Fibroblast of the aortic adventitia (primary cell): ENCODE measurements at regions not wholly inside any gene's neighbourhood (a gene's known extent, or its start where the extent isn't known, plus 50 kb on each side); places are given as distances from the start of the nearest gene placed in this dataset.

Experiments
- DNase-seq: peaks from one replicate; pipeline ENCODE4 v3.0.0-alpha.2; 2010; ENCODE audit warnings: low read depth
- H3K4me3 ChIP-seq: 2 replicates; pipeline ENCODE4 v1.5.1; 2011; ENCODE audit warnings: low read depth, mild to moderate bottlenecking, control low read depth, low read length, moderate library complexity
- CTCF ChIP-seq: IDR thresholded peaks from 2 replicates; pipeline ENCODE4 v1.5.1; 2011; ENCODE audit warnings: mild to moderate bottlenecking, low read length, control low read depth, inconsistent platforms; ENCODE audit not compliant: insufficient read depth

- no peak for TF ChIP-seq CTCF
- H3K4me3 ChIP-seq, result no peak overlapping the region
- DNase-seq, result no peak
Measured at GRCh38 chr4:124486423-124486822, 226.1 kb downstream of the ANKRD50 start.

- no peak for TF ChIP-seq CTCF
- DNase-seq, result no peak
- H3K4me3 ChIP-seq, result no peak overlapping the region
Measured at GRCh38 chr4:124487651-124488050, 224.9 kb downstream of the ANKRD50 start.

- H3K4me3 ChIP-seq, result no peak overlapping the region
- TF ChIP-seq CTCF, result no peak
- no peak for DNase-seq
Measured at GRCh38 chr4:124491361-124492145, 221.0 kb downstream of the ANKRD50 start.

DNA sequence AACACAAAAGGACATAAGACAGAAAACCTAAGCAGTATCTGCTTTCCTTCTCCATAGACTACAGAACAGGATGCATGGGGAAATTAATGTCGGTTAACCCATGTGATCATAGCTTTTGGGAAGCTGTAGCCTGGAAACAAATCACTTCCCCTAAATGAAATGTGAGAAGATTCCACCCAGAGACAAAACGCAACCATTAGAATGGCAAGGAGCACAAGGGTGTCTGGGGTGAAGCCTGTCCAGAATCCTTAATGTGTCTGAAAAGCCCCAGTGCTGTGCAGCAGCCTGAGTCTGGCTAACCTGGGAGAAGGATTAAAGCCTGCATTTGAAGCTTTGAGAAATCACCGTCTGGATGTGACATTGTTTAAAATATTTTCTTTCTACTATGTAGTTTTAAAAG lies 213.3 kb downstream of the ANKRD50 start:
- no peak overlapping the region for H3K4me3 ChIP-seq
- TF ChIP-seq CTCF, result no peak
- DNase-seq, result no peak

DNA sequence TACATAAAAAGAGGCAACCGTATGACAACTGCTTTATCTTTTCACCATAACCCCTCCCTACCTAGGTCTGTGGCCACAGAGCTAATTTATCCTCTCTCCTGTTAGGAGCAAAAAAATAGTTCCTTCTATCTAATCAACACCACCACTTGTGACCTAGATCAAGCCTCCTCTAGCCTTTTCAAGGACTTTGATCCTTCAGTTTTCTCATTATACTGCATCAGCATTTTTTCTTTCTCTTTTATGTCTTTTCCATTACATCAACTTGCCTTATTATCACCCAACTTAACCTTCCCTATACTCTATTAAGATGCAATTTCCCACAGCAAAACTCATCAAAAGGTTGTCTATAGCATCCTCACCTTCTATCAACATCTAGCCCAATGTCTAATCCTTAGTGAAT lies 211.0 kb downstream of the ANKRD50 start:
- no peak for DNase-seq
- H3K4me3 ChIP-seq, result no peak overlapping the region
- TF ChIP-seq CTCF, result no peak

DNA sequence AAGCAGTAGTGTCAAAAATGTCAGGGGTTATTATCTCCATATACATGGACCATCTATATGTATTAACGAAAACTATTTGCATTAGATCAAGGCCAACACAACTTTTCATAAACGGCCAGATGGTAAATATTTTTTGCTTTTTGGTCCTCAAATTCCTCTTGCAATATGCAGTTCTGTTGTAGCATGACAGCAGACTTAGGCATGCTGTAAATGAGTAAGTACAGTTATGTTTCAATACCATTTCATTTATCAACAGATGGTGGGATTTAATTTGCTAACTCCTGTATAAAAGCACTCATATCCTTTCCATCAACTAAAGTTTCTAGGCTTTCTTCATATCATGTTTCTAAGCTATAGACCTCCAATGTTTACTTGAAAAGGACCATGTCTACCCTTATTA lies 208.1 kb downstream of the ANKRD50 start:
- H3K4me3 ChIP-seq, result no peak overlapping the region
- DNase-seq, result no peak
- no peak for TF ChIP-seq CTCF

- H3K4me3 ChIP-seq, result no peak overlapping the region
- DNase-seq, result no peak
- no peak for TF ChIP-seq CTCF
Measured at GRCh38 chr4:124505211-124505610, 207.3 kb downstream of the ANKRD50 start.
